ENCODE measurements at regions not wholly inside any gene's neighbourhood (a gene's known extent, or its start where the extent isn't known, plus 50 kb on each side); places are given as distances from the start of the nearest gene placed in this dataset.

- Histone ChIP-seq H3K4me1 (ENCODE audit: insufficient read depth, low read length) (peaks cover 9% of the 10 kb centered on the region), H2AFZ (ENCODE audit: low read length) (no peak overlapping the region), H3K36me3 (ENCODE audit: insufficient read depth, low read length) (no peaks in the 10 kb centered on the region), H3K9me3 (ENCODE audit: low read depth, low read length) (no peaks in the 10 kb centered on the region), H3K4me2 (ENCODE audit: insufficient read depth, low read length) (no peak overlapping the region), H3K79me2 (ENCODE audit: insufficient read depth, low read length) (no peaks in the 10 kb centered on the region), H4K20me1 (ENCODE audit: insufficient read depth, low read length) (no peaks in the 10 kb centered on the region), H3K4me3 (ENCODE audit: insufficient read depth, low read length) (no peak overlapping the region), H3K27ac (ENCODE audit: low read depth, low read length) (no peak overlapping the region), H3K27me3 (ENCODE audit: insufficient read depth, low read length) (no peaks in the 10 kb centered on the region)
- no peak for TF ChIP-seq CTCF (IDR thresholded peaks at IDR 0.05; ENCODE audit: extremely low read depth, low read depth, low read length)
- DNase-seq (ENCODE audit: insufficient read length, low spot score, missing footprints): no peak
These were observed 161.8 kb upstream of the RIMS1 start for GRCh38 chr6:71724456-71725125.

GRCh38 chr6:71725126-71725470, 161.3 kb upstream of the RIMS1 start:
- H3K4me2 ChIP-seq (ENCODE audit: insufficient read depth, low read length): no peak overlapping the region
- H3K27me3 ChIP-seq (ENCODE audit: insufficient read depth, low read length): no peaks in the 10 kb centered on the region
- no peaks in the 10 kb centered on the region for H3K79me2 ChIP-seq (ENCODE audit: insufficient read depth, low read length)
- H3K36me3 ChIP-seq (ENCODE audit: insufficient read depth, low read length): no peaks in the 10 kb centered on the region
- TF ChIP-seq CTCF (IDR thresholded peaks at IDR 0.05; ENCODE audit: extremely low read depth, low read depth, low read length): no peak
- H2AFZ ChIP-seq (ENCODE audit: low read length): no peak overlapping the region
- no peak overlapping the region for H3K4me3 ChIP-seq (ENCODE audit: insufficient read depth, low read length)
- H3K27ac ChIP-seq (ENCODE audit: low read depth, low read length): no peak overlapping the region
- peaks cover 9% of the 10 kb centered on the region for H3K4me1 ChIP-seq (ENCODE audit: insufficient read depth, low read length)
- no peaks in the 10 kb centered on the region for H3K9me3 ChIP-seq (ENCODE audit: low read depth, low read length)
- no peaks in the 10 kb centered on the region for H4K20me1 ChIP-seq (ENCODE audit: insufficient read depth, low read length)
- no peak for DNase-seq (ENCODE audit: insufficient read length, low spot score, missing footprints)

DNA sequence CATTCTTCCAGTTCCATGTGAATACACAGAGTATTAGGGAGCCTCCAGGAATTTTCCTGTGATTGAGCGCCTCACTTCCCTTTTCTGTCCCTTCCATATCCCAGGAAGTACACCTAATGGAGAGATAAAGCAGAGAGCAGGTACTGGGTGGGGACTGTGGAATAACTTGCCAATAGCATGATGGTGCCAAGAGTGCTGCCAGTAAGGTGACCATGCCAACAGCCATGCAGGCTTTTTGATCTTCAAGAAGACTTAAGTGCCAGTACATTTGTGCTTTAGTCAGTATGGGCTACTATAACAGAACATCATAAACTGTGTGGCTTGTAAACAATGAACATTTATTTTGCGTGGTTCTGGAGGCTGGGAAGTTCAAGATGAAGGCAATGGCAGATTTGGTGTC, 160.2 kb upstream of the RIMS1 start:
- DNase-seq (ENCODE audit: insufficient read length, low spot score, missing footprints): no peak
- no peaks in the 10 kb centered on the region for H4K20me1 ChIP-seq (ENCODE audit: insufficient read depth, low read length)
- H2AFZ ChIP-seq (ENCODE audit: low read length): no peak overlapping the region
- no peaks in the 10 kb centered on the region for H3K36me3 ChIP-seq (ENCODE audit: insufficient read depth, low read length)
- H3K9me3 ChIP-seq (ENCODE audit: low read depth, low read length): no peaks in the 10 kb centered on the region
- no peak for TF ChIP-seq CTCF (IDR thresholded peaks at IDR 0.05; ENCODE audit: extremely low read depth, low read depth, low read length)
- no peak overlapping the region for H3K4me2 ChIP-seq (ENCODE audit: insufficient read depth, low read length)
- H3K27me3 ChIP-seq (ENCODE audit: insufficient read depth, low read length): no peaks in the 10 kb centered on the region
- H3K4me1 ChIP-seq (ENCODE audit: insufficient read depth, low read length): peaks cover 9% of the 10 kb centered on the region
- no peak overlapping the region for H3K27ac ChIP-seq (ENCODE audit: low read depth, low read length)
- H3K79me2 ChIP-seq (ENCODE audit: insufficient read depth, low read length): no peaks in the 10 kb centered on the region
- H3K4me3 ChIP-seq (ENCODE audit: insufficient read depth, low read length): no peak overlapping the region

DNA sequence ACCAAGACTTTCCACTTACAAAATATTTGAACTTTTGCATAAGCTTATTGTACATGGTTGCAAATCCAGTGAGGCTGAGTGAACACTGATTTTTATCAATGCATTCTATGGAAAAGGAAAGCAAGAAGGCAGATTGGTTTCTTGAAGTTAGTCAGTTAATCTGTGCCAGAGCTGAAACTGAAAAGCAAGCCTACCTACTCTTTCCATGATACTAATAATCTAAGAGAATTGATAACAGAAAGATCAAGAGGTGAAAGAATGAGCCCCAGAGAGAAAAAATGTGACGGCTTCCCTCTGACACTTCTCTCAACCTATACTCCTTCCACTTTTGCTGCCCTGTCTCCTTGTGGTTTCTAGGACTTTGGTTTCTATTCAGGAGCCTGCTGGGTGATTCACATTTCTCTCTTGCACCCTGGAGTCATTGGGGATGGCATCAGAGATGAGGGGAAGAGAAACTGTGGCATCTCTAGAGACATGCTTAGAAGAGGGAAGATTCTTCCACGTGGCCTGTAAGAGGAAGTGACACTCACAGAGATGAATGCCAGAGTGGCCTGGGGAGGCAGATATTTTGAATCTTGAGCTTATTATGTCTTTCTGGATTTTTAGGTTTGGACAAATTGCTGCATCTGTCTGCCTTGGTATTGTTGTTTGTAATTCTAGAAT, 158.6 kb upstream of the RIMS1 start:
- TF ChIP-seq CTCF (IDR thresholded peaks at IDR 0.05; ENCODE audit: extremely low read depth, low read depth, low read length): no peak

More for the DNA sequence above, 158.6 kb upstream of the RIMS1 start:
- no peaks in the 10 kb centered on the region for H3K4me1 ChIP-seq (ENCODE audit: insufficient read depth, low read length)
- no peak overlapping the region for H3K27ac ChIP-seq (ENCODE audit: low read depth, low read length)
- H3K36me3 ChIP-seq (ENCODE audit: insufficient read depth, low read length): no peaks in the 10 kb centered on the region
- no peak overlapping the region for H2AFZ ChIP-seq (ENCODE audit: low read length)
- H3K27me3 ChIP-seq (ENCODE audit: insufficient read depth, low read length): no peaks in the 10 kb centered on the region
- H3K79me2 ChIP-seq (ENCODE audit: insufficient read depth, low read length): no peaks in the 10 kb centered on the region
- H3K4me2 ChIP-seq (ENCODE audit: insufficient read depth, low read length): no peak overlapping the region
- H4K20me1 ChIP-seq (ENCODE audit: insufficient read depth, low read length): no peaks in the 10 kb centered on the region
- no peak overlapping the region for H3K4me3 ChIP-seq (ENCODE audit: insufficient read depth, low read length)
- H3K9me3 ChIP-seq (ENCODE audit: low read depth, low read length): no peaks in the 10 kb centered on the region
- no peak for DNase-seq (ENCODE audit: insufficient read length, low spot score, missing footprints)
